K562 (cell line): ENCODE measurements at regions not wholly inside any gene's neighbourhood (a gene's known extent, or its start where the extent isn't known, plus 50 kb on each side); places are given as distances from the start of the nearest gene placed in this dataset.

Source experiments
- ATF7 ChIP-seq: fragments of 450-650 bp; IDR thresholded peaks from 2 replicates; pipeline ENCODE4 v1.7.1; 2014; ENCODE audit warnings: mild to moderate bottlenecking, moderate library complexity
- C11orf30 ChIP-seq: fragments of 450-650 bp; IDR thresholded peaks from 2 replicates; pipeline ENCODE4 v1.6.1; 2016; ENCODE audit warnings: low read depth, mild to moderate bottlenecking
- FUS ChIP-seq: fragments of 200-400 bp; formaldehyde crosslinking; optimal IDR thresholded peaks from 2 replicates; pipeline ENCODE3; 2017; ENCODE audit warnings: low read depth, low read length
- MAFG ChIP-seq: fragments of 450-650 bp; conservative IDR thresholded peaks from 2 replicates; pipeline ENCODE4 v1.6.1; 2016; ENCODE audit warnings: missing genetic modification characterization, missing compliant biosample characterization
- MTA1 ChIP-seq: fragments of 450-650 bp; IDR thresholded peaks from 2 replicates; pipeline ENCODE4 v1.6.1; 2017; ENCODE audit warnings: borderline replicate concordance
- POLR2B ChIP-seq: fragments of 450-650 bp; IDR thresholded peaks from 2 replicates; pipeline ENCODE4 v1.6.1; 2018; ENCODE audit warnings: low read depth; ENCODE audit not compliant: partially characterized antibody
- RFX7 ChIP-seq: fragments of 250-450 bp; sonication (Bioruptor Pico); IDR thresholded peaks from 2 replicates; pipeline ENCODE4 v1.5.1; 2021; ENCODE audit warnings: mild to moderate bottlenecking
- TBP ChIP-seq: optimal IDR thresholded peaks from 2 replicates; pipeline ENCODE3; 2011; ENCODE audit warnings: low read depth, low read length, improper control_type of control experiment
- ZFP36 ChIP-seq: fragments of 150-350 bp; IDR thresholded peaks from 2 replicates; pipeline ENCODE4 v1.6.1; 2018; ENCODE audit warnings: low read length, low read depth; ENCODE audit not compliant: partially characterized antibody
- TF ChIP-seq, protein P1 (sequence below), 2 experiments: fragments of 450-650 bp in 1 of 2; IDR thresholded peaks; 2 replicates each; pipeline ENCODE4 v1.6.1; 2011 to 2017; ENCODE audit warnings: low read depth in 2 of 2, antibody characterized with exemption in 1 of 2, borderline replicate concordance in 1 of 2, low read length in 1 of 2, mild to moderate bottlenecking in 1 of 2, mixed read lengths in 1 of 2; ENCODE audit not compliant: control insufficient read depth in 1 of 2
- TF ChIP-seq, protein P2 (sequence below), 2 experiments: IDR thresholded peaks; 2 replicates each; pipeline ENCODE4 v1.6.1; 2012; ENCODE audit warnings: improper control_type of control experiment in 2 of 2, low read depth in 2 of 2, low read length in 2 of 2, borderline replicate concordance in 1 of 2
- TF ChIP-seq, protein P3 (sequence below): sonication (generic); formaldehyde crosslinking; IDR thresholded peaks from 2 replicates; pipeline ENCODE4 v1.9.0; 2022; ENCODE audit warnings: mild to moderate bottlenecking, missing genetic modification reagents
- TF ChIP-seq, protein P4 (sequence below), 2 experiments: fragments of 450-650 bp in 1 of 2; sonication (generic) in 1 of 2; formaldehyde crosslinking in 1 of 2; IDR thresholded peaks in 1 of 2; conservative IDR thresholded peaks in 1 of 2; 2 replicates each; pipeline versions ENCODE4 v1.6.1 to v1.8.1; 2016 to 2023; ENCODE audit warnings: mild to moderate bottlenecking in 2 of 2, moderate library complexity in 2 of 2, inconsistent platforms in 1 of 2, missing genetic modification reagents in 1 of 2
- TF ChIP-seq, protein P5 (sequence below): fragments of 450-650 bp; formaldehyde crosslinking; IDR thresholded peaks from 2 replicates; pipeline ENCODE4 v1.4.0; 2020; ENCODE audit warnings: mild to moderate bottlenecking, moderate library complexity
- TF ChIP-seq, protein P6 (sequence below): fragments of 250-450 bp; sonication (Bioruptor Pico); IDR thresholded peaks from 2 replicates; pipeline ENCODE4 v1.8.0; 2022; ENCODE audit warnings: moderate library complexity, mild to moderate bottlenecking, inconsistent platforms
- TF ChIP-seq, protein P7 (sequence below): fragments of 450-650 bp; IDR thresholded peaks from 2 replicates; pipeline ENCODE4 v1.7.0; 2016; ENCODE audit warnings: borderline replicate concordance

DNA sequence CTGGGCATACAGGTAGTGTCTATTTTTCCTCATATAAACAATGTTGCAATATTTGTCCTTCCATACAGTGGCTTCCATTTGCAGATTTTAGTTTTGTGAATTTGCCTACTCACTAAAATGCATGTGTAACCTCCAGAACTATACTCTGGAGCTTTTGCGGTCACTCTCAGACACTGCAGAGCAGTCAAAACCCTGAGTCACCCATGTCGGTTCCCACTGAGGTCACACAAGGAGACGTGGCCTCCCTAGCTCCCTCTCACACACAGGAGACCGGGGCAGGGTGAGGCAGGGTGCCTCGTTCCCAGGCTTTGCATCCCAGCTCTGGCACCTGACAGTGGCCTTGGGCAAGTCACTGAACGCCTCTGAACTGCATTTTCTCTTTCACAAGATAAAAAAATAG is 55.5 kb upstream of the ZNF354A start (continued):
- TF ChIP-seq ATF7 (no peak), MTA1 (no peak), TBP (no peak), ZFP36 (no peak), POLR2B (no peak), RFX7 (CRISPR knock-in tag) (no peak), FUS (no peak), MAFG (tag) (peak; percentile 58), C11orf30 (peak; percentile 52; the same call in 1 of the 2 replicates)
- TF ChIP-seq, protein P1, sequence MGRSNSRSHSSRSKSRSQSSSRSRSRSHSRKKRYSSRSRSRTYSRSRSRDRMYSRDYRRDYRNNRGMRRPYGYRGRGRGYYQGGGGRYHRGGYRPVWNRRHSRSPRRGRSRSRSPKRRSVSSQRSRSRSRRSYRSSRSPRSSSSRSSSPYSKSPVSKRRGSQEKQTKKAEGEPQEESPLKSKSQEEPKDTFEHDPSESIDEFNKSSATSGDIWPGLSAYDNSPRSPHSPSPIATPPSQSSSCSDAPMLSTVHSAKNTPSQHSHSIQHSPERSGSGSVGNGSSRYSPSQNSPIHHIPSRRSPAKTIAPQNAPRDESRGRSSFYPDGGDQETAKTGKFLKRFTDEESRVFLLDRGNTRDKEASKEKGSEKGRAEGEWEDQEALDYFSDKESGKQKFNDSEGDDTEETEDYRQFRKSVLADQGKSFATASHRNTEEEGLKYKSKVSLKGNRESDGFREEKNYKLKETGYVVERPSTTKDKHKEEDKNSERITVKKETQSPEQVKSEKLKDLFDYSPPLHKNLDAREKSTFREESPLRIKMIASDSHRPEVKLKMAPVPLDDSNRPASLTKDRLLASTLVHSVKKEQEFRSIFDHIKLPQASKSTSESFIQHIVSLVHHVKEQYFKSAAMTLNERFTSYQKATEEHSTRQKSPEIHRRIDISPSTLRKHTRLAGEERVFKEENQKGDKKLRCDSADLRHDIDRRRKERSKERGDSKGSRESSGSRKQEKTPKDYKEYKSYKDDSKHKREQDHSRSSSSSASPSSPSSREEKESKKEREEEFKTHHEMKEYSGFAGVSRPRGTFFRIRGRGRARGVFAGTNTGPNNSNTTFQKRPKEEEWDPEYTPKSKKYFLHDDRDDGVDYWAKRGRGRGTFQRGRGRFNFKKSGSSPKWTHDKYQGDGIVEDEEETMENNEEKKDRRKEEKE (IDR thresholded peaks at IDR 0.05; ENCODE audit: borderline replicate concordance in 1 of 2, control insufficient read depth in 1 of 2, low read depth in 2 of 2, low read length in 1 of 2), result no peak
- TF ChIP-seq, protein P2, sequence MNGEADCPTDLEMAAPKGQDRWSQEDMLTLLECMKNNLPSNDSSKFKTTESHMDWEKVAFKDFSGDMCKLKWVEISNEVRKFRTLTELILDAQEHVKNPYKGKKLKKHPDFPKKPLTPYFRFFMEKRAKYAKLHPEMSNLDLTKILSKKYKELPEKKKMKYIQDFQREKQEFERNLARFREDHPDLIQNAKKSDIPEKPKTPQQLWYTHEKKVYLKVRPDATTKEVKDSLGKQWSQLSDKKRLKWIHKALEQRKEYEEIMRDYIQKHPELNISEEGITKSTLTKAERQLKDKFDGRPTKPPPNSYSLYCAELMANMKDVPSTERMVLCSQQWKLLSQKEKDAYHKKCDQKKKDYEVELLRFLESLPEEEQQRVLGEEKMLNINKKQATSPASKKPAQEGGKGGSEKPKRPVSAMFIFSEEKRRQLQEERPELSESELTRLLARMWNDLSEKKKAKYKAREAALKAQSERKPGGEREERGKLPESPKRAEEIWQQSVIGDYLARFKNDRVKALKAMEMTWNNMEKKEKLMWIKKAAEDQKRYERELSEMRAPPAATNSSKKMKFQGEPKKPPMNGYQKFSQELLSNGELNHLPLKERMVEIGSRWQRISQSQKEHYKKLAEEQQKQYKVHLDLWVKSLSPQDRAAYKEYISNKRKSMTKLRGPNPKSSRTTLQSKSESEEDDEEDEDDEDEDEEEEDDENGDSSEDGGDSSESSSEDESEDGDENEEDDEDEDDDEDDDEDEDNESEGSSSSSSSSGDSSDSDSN (IDR thresholded peaks at IDR 0.05; ENCODE audit: borderline replicate concordance in 1 of 2, low read depth in 2 of 2, low read length in 2 of 2), result no peak
- TF ChIP-seq, protein P3, sequence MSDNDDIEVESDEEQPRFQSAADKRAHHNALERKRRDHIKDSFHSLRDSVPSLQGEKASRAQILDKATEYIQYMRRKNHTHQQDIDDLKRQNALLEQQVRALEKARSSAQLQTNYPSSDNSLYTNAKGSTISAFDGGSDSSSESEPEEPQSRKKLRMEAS, result no peak
- TF ChIP-seq, protein P4, sequence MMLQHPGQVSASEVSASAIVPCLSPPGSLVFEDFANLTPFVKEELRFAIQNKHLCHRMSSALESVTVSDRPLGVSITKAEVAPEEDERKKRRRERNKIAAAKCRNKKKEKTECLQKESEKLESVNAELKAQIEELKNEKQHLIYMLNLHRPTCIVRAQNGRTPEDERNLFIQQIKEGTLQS (IDR thresholded peaks at IDR 0.05), result no peak; the same call in 1 of the 2 replicates
- TF ChIP-seq, protein P4 (CRISPR knock-in tag; conservative IDR thresholded peaks at IDR 0.05), result no peak
- TF ChIP-seq, protein P5, sequence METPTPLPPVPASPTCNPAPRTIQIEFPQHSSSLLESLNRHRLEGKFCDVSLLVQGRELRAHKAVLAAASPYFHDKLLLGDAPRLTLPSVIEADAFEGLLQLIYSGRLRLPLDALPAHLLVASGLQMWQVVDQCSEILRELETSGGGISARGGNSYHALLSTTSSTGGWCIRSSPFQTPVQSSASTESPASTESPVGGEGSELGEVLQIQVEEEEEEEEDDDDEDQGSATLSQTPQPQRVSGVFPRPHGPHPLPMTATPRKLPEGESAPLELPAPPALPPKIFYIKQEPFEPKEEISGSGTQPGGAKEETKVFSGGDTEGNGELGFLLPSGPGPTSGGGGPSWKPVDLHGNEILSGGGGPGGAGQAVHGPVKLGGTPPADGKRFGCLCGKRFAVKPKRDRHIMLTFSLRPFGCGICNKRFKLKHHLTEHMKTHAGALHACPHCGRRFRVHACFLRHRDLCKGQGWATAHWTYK (CRISPR knock-in tag), result no peak
- TF ChIP-seq, protein P6, sequence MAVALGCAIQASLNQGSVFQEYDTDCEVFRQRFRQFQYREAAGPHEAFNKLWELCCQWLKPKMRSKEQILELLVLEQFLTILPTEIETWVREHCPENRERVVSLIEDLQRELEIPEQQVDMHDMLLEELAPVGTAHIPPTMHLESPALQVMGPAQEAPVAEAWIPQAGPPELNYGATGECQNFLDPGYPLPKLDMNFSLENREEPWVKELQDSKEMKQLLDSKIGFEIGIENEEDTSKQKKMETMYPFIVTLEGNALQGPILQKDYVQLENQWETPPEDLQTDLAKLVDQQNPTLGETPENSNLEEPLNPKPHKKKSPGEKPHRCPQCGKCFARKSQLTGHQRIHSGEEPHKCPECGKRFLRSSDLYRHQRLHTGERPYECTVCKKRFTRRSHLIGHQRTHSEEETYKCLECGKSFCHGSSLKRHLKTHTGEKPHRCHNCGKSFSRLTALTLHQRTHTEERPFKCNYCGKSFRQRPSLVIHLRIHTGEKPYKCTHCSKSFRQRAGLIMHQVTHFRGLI (CRISPR knock-in tag), result no peak
- TF ChIP-seq, protein P7, sequence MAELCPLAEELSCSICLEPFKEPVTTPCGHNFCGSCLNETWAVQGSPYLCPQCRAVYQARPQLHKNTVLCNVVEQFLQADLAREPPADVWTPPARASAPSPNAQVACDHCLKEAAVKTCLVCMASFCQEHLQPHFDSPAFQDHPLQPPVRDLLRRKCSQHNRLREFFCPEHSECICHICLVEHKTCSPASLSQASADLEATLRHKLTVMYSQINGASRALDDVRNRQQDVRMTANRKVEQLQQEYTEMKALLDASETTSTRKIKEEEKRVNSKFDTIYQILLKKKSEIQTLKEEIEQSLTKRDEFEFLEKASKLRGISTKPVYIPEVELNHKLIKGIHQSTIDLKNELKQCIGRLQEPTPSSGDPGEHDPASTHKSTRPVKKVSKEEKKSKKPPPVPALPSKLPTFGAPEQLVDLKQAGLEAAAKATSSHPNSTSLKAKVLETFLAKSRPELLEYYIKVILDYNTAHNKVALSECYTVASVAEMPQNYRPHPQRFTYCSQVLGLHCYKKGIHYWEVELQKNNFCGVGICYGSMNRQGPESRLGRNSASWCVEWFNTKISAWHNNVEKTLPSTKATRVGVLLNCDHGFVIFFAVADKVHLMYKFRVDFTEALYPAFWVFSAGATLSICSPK, result no peak
